Ovary (tissue), 7 donors: ENCODE measurements at regions not wholly inside any gene's neighbourhood (a gene's known extent, or its start where the extent isn't known, plus 50 kb on each side); places are given as distances from the start of the nearest gene placed in this dataset.

Experiments
- DNase-seq, 5 donors: peaks; one replicate each; pipeline ENCODE4 v3.0.0-alpha.2; 2019 to 2020
- H3K27ac ChIP-seq, 2 donors: fragments of 200-600 bp; one replicate each; pipeline versions ENCODE4 v1.5.1 to v1.8.0; 2019 to 2022
- H3K27me3 ChIP-seq: fragments of 200-600 bp; one replicate; pipeline ENCODE4 v1.8.0; 2022
- H3K36me3 ChIP-seq: fragments of 200-600 bp; sonication (generic); one replicate; pipeline ENCODE4 v1.5.1; 2019
- H3K4me1 ChIP-seq: one replicate; pipeline ENCODE4 v1.8.1; 2013; ENCODE audit warnings: mild to moderate bottlenecking, moderate library complexity; ENCODE audit not compliant: insufficient read depth
- H3K4me3 ChIP-seq: fragments of 200-600 bp; sonication (generic); one replicate; pipeline ENCODE4 v1.5.1; 2017
- H3K9me3 ChIP-seq, 2 donors: fragments of 200-600 bp in 1 of 2; sonication (generic) in 1 of 2; one replicate each; pipeline versions ENCODE4 v1.5.1 to v1.8.1; 2013 to 2019; ENCODE audit warnings: mild to moderate bottlenecking in 1 of 2, moderate library complexity in 1 of 2
- EP300 ChIP-seq: sonication (generic); formaldehyde crosslinking; IDR thresholded peaks from one replicate; pipeline ENCODE4 v1.6.1; 2017; ENCODE audit warnings: antibody characterized with exemption
- POLR2A ChIP-seq: fragments of 450-650 bp; IDR thresholded peaks from one replicate; pipeline ENCODE4 v1.6.1; 2017; ENCODE audit warnings: antibody characterized with exemption, mild to moderate bottlenecking, moderate library complexity
- WGBS, 3 donors: extraction: QIAGEN DNeasy Blood & Tissue Kit in 1 of 3; methylation state at CpG; one replicate each; pipeline versions ENCODE4 v1.1.5 to v1.1.7; 2013 to 2017; 5-methylcytosine and 5-hydroxymethylcytosine counted together
- intact Hi-C, 4 donors: fragments of 100-400 bp; cut with DNase I; formaldehyde crosslinking; loops; one replicate each; pipeline versions ENCODE4 v1.11.0 to v1.15.1; 2022 to 2023
- TF ChIP-seq, protein P1 (sequence below), 3 donors: fragments of 450-650 bp in 2 of 3; fragments of 200-600 bp in 1 of 3; IDR thresholded peaks; one replicate each; pipeline versions ENCODE4 v1.5.1 to v1.8.0; 2016 to 2022; ENCODE audit warnings: antibody characterized with exemption in 3 of 3, mild to moderate bottlenecking in 1 of 3
- donor health status: DM: no; HTN: no; CAD: no; lungs with moderate emphysema.
- donor health status: DM: no; HTN: no; CAD: no.
- donor health status: Bipolar disorder and iron deficiency.
- donor health status: DM: no; HTN: no; CAD: no.
- donor health status: DM: yes; HTN: yes; CAD: no.

DNA sequence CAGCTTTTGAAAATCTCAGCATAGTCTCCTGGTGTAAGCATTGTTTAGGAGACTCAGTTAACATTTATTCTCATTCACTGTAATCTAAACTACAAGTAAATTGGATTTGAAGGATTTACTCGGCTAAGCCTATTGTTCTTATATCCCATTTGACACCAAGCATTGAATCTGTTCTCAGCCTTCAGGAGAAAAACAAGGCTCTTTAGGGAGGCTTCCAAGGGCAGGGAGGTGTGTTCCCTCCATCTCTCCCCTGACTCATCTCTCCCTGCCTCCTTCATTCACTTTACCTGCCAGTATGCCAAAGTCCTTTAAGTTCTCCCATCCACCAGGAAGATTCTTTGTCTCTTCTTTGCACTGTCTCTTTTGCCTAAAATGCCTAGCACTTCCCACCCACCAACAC lies 347.8 kb downstream of the MFSD1 start:
- Histone ChIP-seq H3K4me3 (no peak overlapping the region), H3K27ac (no peak overlapping the region), H3K9me3 (no peaks in the 10 kb centered on the region), H3K27me3 (no peaks in the 10 kb centered on the region), H3K4me1 (no peaks in the 10 kb centered on the region), H3K36me3 (no peaks in the 10 kb centered on the region)
- no peak for DNase-seq
- TF ChIP-seq, protein P1, sequence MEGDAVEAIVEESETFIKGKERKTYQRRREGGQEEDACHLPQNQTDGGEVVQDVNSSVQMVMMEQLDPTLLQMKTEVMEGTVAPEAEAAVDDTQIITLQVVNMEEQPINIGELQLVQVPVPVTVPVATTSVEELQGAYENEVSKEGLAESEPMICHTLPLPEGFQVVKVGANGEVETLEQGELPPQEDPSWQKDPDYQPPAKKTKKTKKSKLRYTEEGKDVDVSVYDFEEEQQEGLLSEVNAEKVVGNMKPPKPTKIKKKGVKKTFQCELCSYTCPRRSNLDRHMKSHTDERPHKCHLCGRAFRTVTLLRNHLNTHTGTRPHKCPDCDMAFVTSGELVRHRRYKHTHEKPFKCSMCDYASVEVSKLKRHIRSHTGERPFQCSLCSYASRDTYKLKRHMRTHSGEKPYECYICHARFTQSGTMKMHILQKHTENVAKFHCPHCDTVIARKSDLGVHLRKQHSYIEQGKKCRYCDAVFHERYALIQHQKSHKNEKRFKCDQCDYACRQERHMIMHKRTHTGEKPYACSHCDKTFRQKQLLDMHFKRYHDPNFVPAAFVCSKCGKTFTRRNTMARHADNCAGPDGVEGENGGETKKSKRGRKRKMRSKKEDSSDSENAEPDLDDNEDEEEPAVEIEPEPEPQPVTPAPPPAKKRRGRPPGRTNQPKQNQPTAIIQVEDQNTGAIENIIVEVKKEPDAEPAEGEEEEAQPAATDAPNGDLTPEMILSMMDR (IDR thresholded peaks at IDR 0.05), result no peak
- TF ChIP-seq POLR2A (no peak), EP300 (no peak)
- intact Hi-C loops, result no loop called here
- WGBS, 3 donors, result 76 to 91% (median 81%) methylated on average over 1 of the region's 1 CpG

DNA sequence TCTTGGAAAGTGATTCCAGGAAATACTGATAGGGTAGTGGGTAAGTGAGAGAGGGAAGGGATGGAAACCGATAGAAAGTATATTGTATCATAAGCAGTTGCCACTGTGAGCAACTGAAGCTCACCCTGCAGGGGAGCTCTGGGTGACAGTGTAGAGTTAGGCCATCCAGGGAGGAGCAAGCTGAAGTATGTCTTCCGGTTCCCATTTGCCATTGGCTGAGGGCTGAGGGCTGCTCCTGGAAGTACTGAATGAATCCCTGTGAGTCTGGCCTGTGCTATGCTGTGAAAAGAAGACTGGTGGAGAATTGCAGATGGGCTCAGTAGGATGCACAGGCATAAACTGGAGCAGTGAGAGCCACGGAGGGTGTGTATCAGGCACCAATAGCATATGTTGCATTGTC lies 348.3 kb downstream of the MFSD1 start:
- no peak overlapping the region for H3K27ac ChIP-seq
- no peaks in the 10 kb centered on the region for H3K9me3 ChIP-seq
- H3K36me3 ChIP-seq, result no peaks in the 10 kb centered on the region
- DNase-seq, result no peak
- H3K27me3 ChIP-seq, result no peaks in the 10 kb centered on the region
- no peaks in the 10 kb centered on the region for H3K4me1 ChIP-seq
- TF ChIP-seq, protein P1 (IDR thresholded peaks at IDR 0.05), result no peak
- TF ChIP-seq EP300 (no peak), POLR2A (no peak)
- H3K4me3 ChIP-seq, result no peak overlapping the region
- intact Hi-C loops, result no loop called here
- WGBS, 3 donors, result 79 to 87% (median 83%) methylated on average over 3 of the region's 3 CpGs

DNA sequence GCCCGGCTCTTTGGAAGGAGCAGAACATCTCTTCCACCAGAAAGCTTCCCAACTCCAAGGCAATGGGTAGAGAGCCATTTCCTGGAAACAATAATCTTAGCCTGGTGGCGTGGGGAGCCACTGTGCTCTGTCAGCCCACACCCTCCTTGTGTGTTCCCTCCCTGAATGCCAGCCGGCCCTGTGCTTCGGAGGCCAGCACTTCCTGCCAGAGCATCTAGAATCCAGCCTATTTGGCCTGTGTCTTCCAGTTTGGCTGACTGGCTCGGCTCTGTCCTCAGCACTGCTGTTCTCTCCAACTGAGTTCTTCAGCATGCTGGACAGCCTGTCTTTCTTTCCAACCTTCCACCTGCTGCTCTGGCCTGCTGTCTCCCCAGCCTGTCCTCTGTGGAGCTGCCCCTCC lies 349.3 kb downstream of the MFSD1 start:
- H3K4me3 ChIP-seq, result no peak overlapping the region
- no peaks in the 10 kb centered on the region for H3K36me3 ChIP-seq
- intact Hi-C loops, result no loop called here
- DNase-seq, result no peak
- H3K4me1 ChIP-seq, result no peaks in the 10 kb centered on the region
- TF ChIP-seq, protein P1 (IDR thresholded peaks at IDR 0.05), result no peak
- TF ChIP-seq POLR2A, result no peak
- TF ChIP-seq EP300, result no peak
- no peak overlapping the region for H3K27ac ChIP-seq
- WGBS, 3 donors, result 51 to 71% (median 64%) methylated on average over 5 of the region's 5 CpGs
- H3K9me3 ChIP-seq, result no peaks in the 10 kb centered on the region
- H3K27me3 ChIP-seq, result no peaks in the 10 kb centered on the region

DNA sequence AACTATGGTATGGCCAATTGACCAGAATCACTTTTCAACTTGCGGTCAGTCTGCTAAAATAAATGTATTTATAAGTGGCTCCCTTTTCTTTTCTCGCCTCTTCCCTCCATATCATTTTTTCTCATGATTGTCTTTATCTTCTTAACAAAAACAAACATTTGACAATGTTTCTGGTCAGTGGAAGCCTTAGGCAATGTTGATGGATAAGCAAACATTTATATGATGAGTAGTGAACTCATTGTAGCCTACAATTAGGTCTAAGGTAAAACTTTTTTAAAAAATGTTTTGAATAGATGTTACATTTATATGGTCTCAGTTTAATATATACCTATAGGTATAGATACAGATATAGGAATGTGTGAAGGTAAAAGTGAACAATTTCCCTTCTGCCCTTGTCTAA lies 355.4 kb downstream of the MFSD1 start:
- H3K27me3 ChIP-seq, result no peaks in the 10 kb centered on the region
- H3K4me3 ChIP-seq, result no peak overlapping the region
- intact Hi-C loops, result no loop called here
- no peaks in the 10 kb centered on the region for H3K36me3 ChIP-seq
- H3K27ac ChIP-seq, result no peak overlapping the region
- no peak for DNase-seq
- 74 to 84% (median 75%) methylated on average over 2 of the region's 2 CpGs for WGBS, 3 donors
- TF ChIP-seq POLR2A, result no peak
- TF ChIP-seq, protein P1 (IDR thresholded peaks at IDR 0.05), result no peak
- no peak for TF ChIP-seq EP300
- no peaks in the 10 kb centered on the region for H3K4me1 ChIP-seq
- no peaks in the 10 kb centered on the region for H3K9me3 ChIP-seq

DNA sequence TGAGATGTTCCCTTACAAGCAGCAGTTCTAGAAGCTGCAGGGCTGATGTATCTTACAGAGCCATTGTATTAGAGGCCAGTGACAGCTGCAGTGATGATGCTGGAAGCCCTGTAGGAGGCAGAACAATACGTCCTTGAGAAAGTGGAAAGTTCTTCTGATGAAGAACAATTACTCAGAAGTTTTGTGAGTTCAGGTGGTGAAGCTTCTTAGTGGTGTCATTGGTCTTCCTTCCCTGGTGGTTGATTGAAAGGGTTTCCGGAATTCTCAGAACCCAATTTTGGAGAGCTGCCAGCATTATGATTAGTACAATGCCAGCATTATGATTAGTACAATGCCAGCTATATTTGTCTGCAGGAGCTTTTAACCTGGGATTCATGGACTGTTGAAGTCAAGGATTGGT lies 356.4 kb downstream of the MFSD1 start:
- intact Hi-C loops, result no loop called here
- TF ChIP-seq EP300 (no peak), POLR2A (no peak)
- TF ChIP-seq, protein P1 (IDR thresholded peaks at IDR 0.05), result no peak
- no peak for DNase-seq
- Histone ChIP-seq H3K4me3 (no peak overlapping the region), H3K9me3 (no peaks in the 10 kb centered on the region), H3K27ac (no peak overlapping the region), H3K4me1 (no peaks in the 10 kb centered on the region), H3K27me3 (no peaks in the 10 kb centered on the region), H3K36me3 (no peaks in the 10 kb centered on the region)
- 53 to 67% (median 55%) methylated on average over 2 of the region's 2 CpGs for WGBS, 3 donors
